Activated CD4-positive, alpha-beta T cell treated with anti-CD3 and anti-CD28 coated beads, Interleukin-2, Interleukin-6, amounts not matched to agents 100 ng/mL and 50 ng/mL, durations not matched to agents 16 hours and 8 hours (primary cell): ENCODE measurements at regions not wholly inside any gene's neighbourhood (a gene's known extent, or its start where the extent isn't known, plus 50 kb on each side); places are given as distances from the start of the nearest gene placed in this dataset.

Experiments
- DNase-seq: peaks from one replicate; pipeline ENCODE4 v3.0.0-alpha.2; 2020

DNA sequence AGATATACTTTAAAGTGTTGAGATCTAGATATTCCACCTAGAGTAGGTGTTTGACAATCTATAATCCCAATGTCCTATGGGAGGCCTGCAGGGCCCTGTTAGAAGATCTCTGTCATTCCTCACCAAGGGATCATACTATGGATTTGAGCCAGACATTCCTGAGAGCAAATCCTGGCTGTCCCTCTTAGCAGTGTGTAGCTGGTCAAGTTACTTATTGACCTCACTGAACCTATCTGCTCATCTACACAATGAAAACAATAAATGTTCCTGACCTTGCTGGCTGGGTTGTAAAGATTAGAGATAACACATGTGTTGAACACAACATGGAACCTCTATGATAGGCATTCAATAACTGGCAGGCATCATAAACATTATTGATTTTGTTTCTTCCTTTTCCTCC is 265.6 kb upstream of the ATP11B start:
- no peak for DNase-seq

GRCh38 chr3:182530316-182530715 is 263.0 kb upstream of the ATP11B start:
- DNase-seq, result no peak

- no peak for DNase-seq
Observed at GRCh38 chr3:182533394-182533793, 259.9 kb upstream of the ATP11B start.

GRCh38 chr3:182544542-182544941 is 248.8 kb upstream of the ATP11B start:
- DNase-seq, result no peak

DNA sequence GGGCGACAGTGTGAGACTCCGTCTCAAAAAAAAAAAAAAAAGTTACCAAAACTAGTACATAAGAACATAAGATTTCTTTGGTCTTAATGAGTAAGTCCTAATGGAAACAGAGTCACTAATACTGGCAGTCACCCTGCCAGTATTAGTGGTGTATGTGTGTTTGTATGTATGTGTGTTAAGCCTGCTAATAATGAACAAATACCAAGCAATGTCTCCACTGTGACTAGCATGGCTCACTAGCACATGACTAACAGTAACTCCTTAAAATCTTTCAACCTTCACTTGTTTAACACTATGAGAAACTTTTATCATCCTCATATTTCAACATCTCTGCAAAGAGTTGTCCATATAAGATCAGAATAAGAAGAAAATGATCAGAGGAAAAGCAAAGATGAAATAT is 231.0 kb upstream of the ATP11B start:
- DNase-seq, result no peak

DNA sequence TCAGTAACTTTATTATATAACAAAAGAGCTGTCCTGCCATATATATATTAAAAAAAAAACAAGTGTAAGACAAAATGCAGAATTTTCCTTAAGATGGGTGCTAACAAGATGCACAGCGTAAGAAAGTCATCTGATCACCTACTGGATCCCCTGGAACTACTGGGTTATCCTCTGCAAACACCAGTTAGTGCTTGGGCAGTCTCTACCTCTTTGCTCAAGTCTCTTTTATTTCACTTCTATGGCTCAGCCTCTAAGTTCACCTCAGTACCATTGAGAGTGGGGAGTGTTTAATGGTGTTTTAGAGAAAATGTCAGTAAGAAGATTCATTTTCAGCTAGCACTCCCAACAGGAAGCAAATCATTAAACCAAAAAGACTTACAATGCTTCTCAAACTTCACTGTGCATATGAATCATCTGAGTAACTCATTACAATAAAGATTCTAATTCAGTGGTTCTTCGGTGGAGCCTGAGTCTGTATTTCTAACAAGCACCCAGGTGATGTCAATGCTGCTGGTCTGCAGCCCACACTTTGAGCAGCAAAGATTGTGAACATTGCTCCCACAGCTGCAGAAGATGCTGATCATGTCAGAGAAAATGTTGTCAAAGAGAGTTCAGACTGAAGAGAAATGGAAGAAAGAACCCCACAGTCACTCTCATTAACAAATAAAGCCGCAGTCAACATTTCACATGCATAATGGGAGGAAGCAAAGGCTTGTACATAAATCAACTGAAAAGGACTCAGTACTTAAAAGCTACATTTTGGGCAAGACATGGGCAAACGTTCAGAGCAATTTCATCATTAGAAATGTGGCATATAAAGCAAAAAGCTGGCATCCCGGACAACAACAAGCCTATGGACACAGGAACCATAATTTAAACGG is 227.1 kb upstream of the ATP11B start:
- no peak for DNase-seq

GRCh38 chr3:182567700-182568099 is 225.6 kb upstream of the ATP11B start:
- DNase-seq, result no peak

GRCh38 chr3:182568261-182568660 is 225.0 kb upstream of the ATP11B start:
- no peak for DNase-seq

DNA sequence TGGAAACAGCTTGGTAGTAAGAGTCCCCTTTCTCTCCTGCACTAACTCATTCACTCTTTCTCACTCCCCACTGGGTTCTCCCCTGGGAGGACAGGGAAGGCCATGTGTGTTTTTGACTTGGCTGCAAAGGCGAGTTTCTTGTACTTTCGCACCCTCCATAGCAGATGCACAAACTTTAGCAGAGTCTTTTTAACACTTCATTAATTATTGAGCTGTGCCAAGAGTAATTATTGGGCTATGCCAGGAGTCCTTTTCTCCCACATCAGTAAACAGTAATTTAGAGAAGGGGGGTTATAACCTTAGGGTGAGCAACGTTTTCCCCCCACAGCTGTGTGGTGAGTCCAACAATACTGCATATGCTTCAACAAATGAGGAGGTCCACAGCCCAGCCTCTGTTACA is 224.4 kb upstream of the ATP11B start:
- DNase-seq, result no peak

DNA sequence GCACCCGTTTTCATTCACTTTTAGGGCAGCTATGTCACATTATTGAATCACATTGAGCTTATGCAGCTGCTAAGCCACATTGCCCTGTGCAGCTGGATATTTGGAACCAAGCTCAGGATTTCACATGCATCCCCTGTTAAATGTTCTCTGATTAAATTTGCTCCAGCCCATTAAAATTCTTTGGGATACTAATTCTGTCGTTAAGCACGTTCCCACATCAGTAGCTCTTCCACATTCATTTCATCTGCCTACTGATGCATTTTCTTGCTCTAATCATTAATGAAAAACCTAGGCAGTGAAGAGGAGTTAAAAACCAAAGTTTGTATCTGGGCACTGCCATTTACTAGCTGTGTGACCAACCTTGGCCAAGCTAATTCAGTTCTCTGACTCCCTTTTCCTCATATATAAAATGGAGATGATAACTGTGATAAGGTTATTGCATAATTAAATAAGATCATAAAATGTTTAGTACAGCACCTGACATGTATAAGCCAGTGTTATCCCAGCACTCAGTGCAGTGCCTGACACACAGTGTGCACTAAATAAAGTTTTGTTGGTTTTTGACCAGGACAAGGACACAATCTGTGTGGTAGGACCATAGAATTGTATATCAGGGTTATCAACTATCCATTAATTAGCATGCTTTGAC is 222.2 kb upstream of the ATP11B start:
- no peak for DNase-seq

GRCh38 chr3:182575941-182576340 is 217.4 kb upstream of the ATP11B start:
- DNase-seq, result no peak

DNA sequence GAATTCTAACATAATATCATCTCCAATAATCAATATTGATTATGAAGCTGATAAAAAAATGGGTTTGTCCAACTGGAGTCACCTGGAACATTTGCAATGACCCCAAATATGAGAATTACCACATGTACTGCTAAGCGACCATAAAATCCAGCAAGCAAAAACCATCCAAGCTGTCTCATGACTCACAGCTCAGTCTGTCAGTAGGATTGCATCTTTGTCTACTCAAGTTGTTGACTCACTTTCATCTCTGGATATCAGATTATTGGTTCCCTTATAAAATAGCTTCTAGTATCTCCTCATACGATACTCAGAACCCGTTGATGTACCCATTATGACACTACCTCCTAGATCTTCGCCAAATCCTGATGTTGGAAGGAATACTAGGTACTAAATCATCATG is 209.8 kb upstream of the ATP11B start:
- no peak for DNase-seq

GRCh38 chr3:182585532-182586150 is 207.7 kb upstream of the ATP11B start:
- no peak for DNase-seq

- DNase-seq, result no peak
Observed at GRCh38 chr3:182592747-182593146, 200.6 kb upstream of the ATP11B start.

GRCh38 chr3:182596676-182597410 is 196.5 kb upstream of the ATP11B start:
- DNase-seq, result no peak

GRCh38 chr3:182597621-182598041 is 195.7 kb upstream of the ATP11B start:
- DNase-seq, result no peak

- no peak for DNase-seq
Observed at GRCh38 chr3:182601597-182601996, 191.7 kb upstream of the ATP11B start.

DNA sequence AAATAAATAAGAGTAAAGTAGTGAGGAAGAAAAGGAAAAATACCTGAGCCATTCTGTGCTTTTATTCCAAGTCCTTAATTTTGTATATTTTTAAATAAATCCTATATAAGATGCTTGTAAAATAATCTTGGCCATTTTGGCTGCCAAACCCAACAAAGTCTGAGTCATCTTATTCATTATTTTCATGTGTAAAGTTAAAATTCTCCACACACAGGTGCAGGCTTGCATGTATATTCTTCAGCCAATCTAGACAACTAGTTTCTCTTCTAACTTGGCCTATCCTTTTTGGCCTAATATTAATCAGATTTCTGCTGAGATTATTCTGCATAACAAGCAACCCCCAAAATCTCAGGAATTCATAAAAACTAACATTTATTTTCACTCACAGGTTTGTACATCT is 189.8 kb upstream of the ATP11B start:
- no peak for DNase-seq

DNA sequence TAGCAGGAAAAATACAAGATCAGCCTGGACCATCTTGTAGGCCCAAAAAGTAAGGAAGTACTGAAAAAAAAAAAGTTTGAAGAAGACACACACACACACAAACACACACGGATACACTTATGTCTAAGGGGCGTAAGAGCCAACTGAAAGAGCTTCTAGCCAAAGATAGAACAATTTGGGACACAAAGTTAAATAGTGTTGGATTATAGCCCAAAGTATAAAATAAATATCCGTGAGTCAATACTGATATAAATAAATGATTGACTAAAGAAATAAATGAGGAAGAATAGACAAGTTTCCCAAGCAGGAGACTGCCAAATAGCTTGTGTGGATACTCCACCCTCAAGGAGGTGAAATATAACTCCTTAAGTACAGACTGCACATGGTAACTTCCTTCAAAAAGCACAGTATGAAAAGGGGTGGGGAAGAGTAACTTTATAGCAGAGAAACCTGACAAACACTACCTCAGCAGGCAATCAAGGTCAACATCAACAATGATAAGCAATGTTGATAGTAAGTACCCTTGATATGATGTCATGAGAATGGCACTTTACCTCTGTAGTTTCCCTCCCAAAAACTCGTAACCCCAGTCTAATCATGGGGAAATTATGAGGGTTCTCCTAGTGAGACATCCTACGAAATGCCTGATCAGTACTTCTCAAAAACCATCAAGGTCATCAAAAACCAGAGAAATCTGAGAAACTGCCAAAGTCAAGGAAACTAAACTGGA is 187.3 kb upstream of the ATP11B start:
- no peak for DNase-seq

DNA sequence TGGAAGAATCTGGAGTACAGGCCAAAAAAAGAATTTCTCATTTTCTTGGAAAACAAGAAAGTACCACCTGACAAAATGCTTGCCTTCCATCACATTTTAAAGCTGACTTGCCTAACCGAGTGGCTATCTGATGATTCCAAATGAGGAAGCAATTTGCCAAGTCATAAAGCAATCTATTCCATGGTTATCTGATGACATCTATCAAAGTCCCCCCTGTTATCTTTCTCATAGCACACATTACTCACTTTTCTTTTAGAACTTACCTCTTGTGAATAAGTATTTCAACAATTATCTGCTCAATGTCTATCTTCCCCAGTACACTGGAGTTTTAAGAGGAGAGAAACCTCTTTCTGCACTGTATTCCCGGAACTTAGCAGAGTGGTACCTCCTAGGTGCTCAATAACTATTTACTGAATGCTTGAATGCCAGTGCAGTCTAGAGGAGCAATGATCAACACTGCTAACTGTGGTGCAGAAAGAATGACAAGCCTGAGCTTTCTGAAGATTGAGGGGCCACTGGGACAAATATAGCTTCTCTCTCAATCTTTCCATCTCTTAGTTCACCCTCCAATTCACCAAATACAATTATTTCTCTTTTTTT is 186.3 kb upstream of the ATP11B start:
- no peak for DNase-seq

DNA sequence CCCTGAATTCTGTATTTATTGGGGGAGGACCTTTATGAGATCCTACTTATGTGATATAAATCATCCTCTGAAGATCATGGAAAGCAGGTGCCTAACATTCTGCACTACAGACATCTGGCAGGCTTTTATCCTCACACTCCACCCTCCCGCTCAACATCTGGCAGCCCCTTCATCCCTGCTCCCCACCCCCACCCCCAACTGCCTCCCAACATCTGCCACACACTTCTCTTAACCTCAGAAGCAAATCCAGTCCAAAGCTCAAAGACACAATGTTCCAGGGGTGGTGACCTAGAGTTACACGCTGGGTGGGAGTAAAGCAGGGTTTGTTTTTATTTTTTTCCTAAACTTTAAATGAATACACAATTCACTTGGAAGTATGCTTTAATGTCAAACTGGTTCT is 184.5 kb upstream of the ATP11B start:
- no peak for DNase-seq

DNA sequence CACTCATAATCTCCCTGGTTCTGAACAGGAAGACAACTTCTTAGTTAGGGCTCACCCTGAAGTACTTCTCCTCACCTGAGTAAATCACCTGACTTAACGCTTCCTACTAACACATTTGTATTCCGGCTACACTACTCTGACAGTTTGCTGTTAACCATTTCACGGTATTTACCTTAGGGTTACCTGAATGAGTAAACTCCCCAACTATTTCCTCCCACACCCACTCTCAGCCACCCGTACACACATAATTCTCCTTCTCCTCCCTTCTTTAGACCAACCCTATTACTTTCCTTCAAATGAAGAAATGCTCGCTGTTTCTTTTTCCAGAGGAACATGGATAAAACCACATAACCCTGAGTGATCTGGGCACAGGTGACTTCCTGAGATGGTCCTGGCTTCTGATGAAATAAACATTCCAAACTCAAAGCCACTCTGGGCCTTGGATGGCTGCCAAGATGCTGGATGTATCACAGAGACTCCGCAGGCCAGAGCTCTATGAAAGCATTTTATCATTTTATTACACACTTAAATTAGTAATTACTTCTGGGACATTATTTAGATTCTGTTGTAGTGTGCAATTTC is 183.6 kb upstream of the ATP11B start:
- no peak for DNase-seq
